ENCODE measurements at regions not wholly inside any gene's neighbourhood (a gene's known extent, or its start where the extent isn't known, plus 50 kb on each side); places are given as distances from the start of the nearest gene placed in this dataset.
"Not testable (repeated sequence)": the region's sequence is repeated elsewhere in the genome, so short reads cannot be mapped to it uniquely, and the experiment has no call there.

DNA sequence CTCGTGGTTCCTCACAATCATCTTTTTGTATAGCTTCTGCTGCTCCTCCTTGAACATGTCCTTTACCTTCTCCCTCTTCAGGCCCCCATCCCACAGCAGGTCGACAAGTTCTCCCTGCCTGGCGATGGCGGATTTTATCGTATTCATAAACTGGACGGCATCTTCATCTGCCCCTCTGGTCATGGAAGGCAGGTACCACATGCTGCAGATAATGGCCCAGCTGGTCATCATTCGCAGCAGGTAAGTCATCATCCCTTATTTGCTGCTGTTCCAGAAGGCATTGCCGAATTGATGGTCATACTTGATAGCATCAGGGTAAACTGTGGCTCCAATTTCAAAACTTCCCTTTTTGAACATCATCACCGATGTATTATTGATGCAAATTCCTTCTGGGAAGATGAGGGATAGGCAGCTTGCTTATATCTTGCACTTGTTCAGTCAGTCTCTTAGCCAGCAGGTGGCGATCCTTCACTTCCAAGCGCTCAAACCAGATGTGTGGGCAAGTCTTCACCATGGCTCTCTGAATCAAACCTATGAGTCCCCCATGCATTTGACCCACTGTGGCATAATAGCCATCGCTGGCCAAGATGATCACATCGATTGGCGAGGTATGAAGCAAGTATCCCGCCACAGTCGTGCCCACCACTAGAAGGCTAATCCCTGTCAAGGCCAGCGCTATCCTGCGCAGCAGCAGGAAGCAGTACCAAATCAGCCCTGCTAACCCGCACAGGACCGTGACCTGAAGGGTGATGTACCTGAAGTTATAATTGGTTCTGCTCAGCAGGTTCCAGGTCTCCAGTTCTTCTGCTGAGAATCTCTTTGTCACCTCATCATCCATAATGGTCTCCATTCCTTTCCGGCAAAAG, 381.5 kb upstream of the STXBP6 start:
- no peak for DNase-seq

DNA sequence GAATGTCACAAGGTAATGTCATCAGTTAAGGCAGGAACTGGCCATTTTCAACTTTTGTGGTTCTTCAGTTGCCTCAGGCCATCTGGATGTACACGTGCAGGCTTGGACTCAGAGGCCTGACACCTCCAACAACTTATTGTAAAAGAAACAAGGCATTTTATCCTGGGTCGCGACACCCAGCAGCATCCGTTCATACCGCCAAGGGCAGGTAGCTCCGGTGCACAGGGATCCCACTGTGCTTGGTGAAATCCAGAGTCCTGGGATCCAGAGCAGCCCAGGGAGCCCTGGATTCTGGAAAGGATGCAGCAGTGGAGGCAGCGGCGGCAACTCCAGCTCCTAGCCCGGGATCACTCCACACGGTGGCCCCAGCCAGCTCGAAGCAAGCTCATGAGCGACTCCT, 380.9 kb upstream of the STXBP6 start:
- no peak for DNase-seq

DNA sequence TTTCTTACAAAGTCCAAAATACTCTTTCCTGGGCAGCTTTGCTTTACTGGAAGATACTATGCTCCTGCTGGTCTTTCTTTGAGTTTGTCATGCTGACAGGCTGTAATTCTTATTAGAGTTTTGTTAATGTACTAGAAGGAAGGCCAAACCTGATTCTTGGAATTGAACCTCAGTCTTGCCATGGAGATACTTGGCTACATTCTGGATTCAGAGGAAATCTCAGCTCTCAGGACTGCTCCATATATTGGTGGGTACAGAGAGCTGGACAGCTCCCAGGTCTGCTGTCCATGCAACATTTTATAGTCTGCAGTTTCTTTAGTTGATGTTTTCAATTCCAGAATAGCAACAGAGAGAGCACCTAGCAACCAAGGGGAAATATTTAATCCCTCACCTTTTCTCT, 363.1 kb upstream of the STXBP6 start:
- DNase-seq = no peak

DNA sequence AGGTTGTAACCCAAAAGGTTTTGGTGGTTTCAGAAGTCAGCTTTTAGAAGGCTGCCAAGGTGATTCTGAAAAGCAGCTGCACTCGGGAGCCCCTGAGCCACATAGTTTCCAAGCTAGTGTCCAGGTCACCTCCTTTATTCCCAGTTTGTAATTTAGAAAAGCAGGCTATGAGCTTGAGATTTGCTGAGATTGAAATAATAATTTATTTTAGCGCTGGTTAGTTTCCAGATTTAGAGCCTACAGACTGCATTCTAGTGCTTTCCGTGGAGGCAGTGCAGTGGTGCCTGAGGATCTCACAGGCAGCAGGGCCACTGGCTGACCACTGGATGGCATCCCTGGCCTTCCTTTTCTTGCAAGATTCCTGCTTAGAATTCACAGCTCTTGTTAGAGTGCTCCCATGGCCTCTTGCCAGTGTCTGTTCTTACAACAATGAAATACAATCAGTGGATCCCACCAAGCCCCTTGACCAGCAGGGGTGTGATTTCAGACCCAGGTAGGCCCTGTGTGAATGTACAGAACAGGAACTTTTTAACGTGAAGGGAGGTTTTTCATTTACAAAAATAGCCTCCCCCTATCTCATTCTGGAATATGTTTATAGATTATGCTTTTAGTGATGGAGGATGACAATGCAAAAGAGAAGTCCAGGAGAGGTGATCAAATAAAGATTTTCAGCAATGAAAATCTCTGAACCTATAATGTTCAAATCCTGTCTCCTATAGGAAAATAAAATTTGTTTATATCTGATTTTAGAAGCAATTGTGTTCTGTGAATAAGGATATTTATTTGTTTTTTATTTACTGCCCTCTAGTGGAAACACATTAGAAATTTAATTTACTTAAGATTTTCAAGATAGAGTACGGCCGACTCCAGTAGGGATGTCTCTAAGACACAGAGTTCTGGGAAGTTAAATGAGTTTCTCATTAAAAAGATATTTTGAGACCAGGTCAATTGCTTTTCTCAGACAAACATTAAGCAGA, 362.1 kb upstream of the STXBP6 start:
- no peak for DNase-seq

DNA sequence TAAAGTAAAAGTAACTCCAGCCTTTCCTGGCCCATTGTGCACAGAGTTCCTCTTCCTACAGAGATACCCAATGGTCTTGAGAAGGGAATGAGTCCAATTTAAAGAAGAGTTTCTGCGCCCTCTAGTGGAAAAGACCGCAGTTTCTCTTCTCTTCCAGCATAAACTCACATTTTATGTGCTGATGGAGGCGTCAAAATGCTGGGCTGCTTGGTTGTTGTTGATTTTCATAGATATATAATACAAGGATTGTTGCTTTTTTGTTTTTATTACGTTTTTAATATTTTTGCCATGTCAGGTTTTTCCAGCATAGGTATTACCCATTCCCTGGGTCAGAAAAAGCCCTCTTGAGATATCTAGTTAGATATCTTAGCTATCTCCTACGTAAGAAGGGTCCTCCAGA, 356.9 kb upstream of the STXBP6 start:
- no peak for DNase-seq

DNA sequence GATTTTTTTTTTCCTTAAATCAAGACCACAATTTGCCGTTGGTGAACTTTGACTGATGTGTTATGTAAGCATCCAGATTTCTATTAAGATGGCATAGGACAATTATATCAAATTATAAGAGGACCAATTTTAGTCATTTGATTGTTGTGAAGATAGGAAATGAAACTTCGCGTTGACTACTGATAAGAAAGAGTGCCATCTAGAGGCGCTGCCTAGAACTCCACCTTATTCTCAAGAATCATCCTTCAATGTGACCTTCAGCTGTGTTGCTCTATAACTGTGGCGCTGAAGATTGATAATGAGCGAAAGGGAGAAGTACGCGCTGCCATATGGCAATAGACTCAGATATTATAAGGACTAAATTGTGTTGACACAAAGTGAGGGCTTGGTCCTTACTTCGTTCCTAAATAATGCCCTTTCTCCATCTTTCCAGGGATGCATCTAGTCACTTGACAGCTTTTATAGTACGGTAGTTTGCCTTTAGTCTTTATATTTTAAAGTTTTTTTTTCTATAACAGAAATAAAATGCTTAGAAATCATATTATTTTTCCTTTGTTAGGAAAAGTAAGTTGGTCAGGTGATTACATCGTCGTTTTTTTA, 350.8 kb upstream of the STXBP6 start:
- no peak for DNase-seq

DNA sequence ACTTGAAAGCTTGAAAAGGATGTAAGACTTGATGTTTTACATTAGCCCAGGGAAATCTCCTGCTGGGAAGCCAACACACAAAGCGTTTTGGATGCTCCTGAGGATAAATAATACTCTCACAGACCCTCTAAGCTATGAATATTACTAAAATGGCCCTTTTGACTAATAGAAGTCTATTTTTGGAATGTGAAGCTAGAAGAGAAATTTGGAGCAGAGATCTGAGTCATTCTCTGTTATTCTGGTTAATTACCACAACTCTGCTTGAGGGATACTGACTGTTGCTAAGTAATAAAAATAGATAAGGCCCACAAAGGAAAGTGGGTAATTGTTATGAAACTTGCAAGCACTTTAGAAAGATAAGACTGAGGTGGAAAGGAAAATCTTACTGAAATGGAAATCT, 346.2 kb upstream of the STXBP6 start:
- DNase-seq = no peak

DNA sequence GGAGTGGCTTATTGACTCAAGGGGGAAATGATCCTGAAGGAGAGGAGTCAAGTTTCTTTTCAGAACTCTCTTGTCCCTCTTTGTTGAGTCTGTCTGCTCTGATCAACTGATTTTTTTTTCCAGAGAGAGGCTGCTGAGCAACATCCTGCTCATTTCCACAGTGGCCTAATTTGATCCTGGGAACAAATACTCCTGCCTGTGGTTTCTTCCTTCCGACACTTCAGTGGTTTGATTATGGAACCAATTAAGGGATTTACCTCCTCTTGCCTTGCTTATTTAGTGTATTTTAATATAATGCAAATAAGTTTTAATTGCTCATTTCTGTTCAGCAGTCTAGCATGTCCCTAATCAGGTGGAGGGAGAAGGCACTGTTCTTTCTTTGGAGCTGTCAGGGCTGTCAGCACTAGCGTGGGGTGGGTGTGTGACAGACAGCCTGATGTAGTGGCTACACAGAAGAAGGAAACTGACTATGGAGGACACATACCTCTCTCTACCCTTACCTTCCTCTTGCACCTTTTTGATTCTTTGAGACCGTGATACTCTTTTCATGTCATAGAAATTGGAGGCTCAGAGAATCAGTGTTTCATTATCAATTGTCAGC, 344.9 kb upstream of the STXBP6 start:
- no peak for DNase-seq

DNA sequence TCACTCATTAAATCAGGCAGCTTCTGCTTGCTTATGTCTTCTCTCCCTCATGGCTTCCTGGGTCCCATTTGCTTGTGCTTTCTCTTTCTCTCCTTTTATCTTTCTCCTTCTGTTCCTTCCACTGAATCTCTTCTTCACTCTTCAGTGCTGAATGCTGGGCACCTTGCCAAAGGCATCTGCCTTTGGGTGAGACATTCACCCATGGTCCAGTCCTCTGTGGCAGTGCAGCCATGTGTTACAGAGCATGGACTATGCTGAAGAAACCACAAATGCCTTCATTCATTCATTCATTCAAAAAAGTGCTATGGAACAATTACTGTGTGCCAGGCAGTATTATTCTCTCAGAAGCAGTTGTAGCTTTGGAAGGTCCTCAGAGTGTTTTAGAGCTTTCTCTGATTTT, 344.4 kb upstream of the STXBP6 start:
- DNase-seq = no peak

DNA sequence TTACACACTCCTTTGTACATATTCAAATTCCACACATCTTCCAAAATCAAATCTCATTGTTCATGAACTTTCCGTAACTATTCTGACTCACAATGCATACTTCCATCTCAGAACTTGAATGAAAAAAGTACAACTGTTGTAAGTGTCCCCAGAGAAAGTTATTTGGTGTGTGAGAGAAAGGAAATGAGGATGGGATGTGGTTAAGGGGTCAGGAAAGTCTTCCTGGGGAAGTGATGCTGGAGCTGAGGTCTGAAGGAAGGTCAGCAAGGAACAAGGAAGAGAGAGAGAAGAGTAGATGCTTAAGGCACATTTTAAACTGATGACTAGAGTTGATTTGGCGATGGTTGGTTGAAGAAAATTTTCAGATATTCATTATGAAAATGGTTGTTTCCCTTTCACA, 340.0 kb upstream of the STXBP6 start:
- no peak for DNase-seq

DNA sequence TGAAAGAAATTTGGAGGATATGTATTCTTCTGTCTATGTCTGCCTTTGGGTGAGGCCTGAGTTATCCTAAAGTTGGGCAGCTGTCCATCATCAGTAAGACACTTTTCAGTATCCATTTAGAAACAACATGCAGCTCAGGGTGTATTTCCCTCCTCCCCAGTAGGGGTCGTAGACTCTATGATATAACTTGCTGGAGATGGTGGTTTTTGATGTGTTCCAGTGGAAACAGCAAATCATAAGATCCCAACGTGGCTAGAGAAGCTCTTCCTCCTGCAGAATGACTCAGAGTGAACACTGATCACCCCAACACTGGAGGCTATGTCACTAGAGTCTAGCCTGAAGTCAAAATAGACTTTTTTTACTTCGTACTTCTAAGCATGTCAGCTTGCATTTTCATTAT, 331.6 kb upstream of the STXBP6 start:
- DNase-seq = no peak

DNA sequence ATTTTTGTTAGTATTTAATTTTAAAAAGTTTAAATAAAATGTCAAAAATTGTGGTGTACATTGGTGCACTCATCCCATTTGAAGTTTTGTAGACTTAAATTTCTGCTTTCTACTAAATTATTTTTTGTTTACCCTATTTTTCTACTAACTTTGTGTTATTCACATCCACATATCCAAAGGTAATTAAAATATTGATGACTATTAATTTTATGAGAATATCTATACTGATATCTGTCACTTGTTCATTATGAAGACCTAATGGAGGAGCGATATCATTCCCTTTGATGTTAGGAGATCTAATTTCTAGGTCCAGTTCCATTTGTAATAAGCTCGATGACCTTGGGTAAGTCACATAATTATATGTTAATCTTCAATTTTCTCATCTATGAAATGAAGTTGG, 325.7 kb upstream of the STXBP6 start:
- DNase-seq = no peak

DNA sequence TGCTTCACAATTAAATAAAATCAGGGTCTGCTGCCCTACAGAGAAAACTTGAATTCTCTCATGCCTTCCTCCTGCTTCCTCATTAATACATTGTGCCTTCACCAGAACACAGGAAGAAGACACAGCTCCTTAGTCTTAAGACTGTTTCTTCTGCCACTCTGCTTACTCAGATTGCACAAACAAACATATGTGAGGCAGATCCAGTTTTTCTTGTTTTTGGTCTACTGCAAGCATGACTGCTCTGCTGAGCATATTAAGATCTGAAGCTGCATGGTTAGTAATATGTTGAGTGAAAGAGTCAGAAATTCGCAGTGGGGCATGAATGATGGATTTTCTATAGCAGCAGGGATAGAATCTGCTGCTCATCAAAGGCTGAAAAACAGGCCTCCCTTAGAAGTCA, 321.1 kb upstream of the STXBP6 start:
- no peak for DNase-seq

DNA sequence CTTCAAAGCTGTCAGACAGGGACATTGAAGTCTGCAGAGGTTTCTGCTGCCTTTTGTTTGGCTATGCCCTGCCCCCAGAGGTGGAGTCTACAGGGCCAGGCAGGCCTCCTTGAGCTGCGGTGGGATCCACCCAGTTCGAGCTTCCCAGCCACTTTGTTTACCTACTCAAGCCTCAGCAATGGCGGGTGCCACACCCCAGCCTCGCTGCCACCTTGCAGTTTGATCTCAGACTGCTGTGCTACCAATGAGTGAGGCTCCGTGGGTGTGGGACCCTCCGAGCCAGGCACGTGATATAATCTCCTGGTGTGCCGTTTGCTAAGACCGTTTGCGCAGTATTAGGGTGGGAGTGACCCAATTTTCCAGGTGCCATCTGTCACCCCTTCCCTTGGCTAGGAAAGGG, 320.1 kb upstream of the STXBP6 start:
- DNase-seq = not testable (repeated sequence)

DNA sequence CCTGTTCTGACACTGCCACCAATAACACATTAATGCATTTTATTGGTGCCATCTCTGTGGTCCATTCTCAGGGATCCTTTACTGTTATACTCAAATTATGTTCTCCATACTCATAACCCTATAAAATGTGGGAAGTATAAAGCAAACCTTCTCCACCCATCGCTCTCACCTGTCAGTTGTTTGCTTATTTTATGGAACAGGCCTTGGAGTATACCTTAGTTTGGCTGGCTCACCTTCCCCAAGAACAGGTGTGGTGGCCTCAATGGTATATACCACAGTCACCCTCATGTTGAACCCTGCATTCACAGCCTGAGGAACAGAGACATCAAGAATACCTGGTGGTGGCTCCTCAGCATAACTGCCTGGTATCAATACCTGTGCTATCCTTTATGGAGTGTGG, 308.4 kb upstream of the STXBP6 start:
- DNase-seq = no peak

DNA sequence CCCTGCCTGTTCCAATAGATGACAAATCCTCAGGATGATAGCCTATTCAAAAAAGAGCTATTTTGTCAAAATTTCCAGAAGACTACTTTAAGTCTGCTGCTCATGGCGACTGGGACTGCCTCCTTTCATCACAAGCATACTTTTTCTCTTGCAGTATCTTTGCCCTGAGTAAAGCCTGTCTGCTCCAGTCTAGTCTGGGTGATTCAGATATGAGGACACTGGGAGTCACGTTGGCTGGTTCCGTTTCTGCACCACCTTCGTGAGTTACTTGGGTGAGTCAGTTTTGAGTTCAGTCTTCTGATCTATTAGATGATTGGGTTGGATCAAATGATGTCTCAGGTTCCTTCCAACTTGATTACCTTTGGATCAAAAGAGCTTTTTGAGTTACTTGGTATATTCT, 301.3 kb upstream of the STXBP6 start:
- DNase-seq = no peak

DNA sequence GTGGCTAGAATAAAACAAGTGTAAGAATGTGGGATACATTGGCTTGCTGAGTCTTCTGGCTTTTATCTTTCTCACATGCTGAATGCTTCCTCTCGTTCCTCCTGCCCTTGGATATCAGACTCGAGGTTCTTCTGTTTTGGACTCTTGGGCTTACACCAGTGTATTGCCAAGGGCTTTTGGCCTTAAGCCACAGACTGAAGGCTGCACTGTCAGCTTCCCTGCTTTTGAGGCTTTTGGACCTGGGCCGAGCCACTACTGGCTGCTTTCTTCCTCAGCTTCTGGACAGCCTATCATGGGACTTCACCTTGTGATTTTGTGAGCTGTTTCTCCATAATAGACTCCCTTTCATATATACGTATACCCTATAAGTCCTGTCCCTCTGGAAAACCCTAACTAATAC, 300.9 kb upstream of the STXBP6 start:
- DNase-seq = no peak

DNA sequence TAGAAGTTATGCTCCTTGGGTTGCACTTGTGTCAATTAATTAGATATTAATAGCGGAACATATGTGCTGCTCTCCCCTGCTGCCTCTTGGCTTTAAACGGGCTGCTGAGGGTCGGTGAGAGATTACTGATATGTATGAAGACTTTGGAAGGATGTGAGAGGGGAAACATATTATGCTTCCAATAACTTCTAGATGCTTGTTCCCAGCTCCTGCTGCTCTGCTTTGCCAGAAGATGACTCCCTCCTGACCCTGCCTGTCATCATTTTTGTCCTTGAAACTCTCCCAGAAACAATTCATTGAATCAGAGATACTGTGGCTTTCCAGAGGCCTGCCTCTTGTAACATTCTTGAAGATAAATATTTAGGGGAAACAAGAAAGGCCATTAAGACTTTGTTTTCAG, 300.1 kb upstream of the STXBP6 start:
- no peak for DNase-seq

DNA sequence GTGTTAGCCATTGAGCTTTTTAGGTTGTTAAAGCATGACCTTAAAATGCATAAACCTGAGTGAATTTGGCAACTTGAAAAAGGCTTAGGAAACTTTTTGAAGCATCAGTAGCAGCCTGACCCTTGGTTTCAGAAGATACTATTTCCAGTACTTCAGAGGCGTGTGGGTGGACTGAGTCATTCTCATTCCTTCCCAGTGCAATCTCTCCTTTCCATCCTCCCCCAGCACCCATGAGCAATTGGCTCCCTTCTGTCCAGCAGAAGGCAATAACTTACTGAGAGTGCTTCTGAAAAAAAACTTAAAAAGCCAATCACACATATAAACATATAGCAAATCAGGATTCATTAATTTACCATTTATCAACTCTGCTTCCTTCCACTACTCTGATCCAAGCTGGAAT, 299.3 kb upstream of the STXBP6 start:
- no peak for DNase-seq

DNA sequence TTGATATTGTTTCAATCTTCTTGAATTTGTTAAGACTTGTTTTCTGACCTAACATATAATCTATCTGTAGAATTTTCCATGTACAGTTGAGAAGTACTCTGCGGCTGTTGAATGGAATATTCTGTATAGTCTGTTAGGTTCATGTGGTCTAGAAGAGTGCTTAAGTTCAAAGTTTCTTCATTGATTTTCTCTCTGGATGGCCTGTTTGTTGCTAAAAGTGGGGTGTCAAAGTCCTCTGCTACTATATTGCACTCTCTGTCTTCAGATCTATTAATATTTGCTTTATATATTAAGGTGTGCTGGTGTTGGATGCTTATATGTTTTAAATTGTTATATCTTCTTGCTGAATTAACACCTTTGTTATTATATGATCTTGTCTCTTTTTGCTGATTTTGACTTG, 290.9 kb upstream of the STXBP6 start:
- no peak for DNase-seq

DNA sequence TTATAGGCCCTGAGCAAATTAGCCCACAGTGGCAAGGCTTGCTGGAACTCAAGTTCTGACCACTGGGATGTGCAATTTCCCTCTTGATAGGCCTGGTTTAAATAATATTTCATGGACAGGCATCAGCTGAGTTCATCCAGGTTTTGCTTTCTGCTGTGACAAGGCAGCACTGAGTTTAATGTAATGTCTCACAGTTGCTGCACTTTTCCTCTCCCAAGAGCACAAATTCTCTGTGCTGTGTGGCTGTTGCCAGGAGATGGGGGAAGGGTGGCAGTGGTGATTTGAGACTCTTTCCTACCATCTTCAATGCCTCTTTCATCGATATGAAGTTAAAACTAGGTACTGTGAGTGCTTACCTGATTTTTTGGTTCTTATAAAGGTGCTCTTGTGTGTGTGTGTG, 272.8 kb upstream of the STXBP6 start:
- no peak for DNase-seq

DNA sequence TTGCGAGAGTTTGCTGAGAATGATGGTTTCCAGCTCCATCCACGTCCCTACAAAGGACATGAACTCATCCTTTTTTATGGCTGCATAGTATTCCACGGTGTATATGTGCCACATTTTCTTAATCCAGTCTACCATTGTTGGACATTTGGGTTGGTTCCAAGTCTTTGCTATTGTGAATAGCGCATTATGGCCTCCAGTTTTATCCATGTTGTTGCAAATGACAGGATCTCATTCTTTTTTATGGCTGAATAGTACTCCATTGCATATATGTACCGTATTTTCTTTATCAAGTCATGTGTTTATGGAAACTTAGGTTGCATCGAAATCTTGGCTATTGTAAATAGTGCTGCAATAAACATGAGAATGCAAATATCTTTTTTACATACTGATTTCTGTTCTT, 266.1 kb upstream of the STXBP6 start:
- not testable (repeated sequence) for DNase-seq

DNA sequence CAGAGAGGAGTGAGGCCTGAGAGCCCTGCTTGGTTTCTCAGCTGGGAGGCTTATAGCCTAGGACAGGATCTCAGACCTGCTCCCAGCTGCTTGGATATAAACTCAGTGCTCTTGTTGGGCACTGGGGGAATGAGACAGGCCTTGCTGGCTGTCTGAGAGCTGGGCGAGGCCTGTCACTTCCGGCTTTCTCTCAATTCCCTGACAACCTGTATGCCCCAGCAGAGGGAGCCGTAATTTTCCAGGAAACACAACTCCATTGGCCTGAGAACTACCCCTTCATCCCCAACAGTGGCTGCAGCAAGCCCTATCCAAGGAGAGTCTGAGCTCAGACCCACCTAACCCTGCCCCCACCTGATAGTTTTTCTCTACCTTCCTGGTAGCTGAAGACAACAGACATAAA, 258.3 kb upstream of the STXBP6 start:
- no peak for DNase-seq
